ENCODE measurements at regions not wholly inside any gene's neighbourhood (a gene's known extent, or its start where the extent isn't known, plus 50 kb on each side); places are given as distances from the start of the nearest gene placed in this dataset.
"Not testable (repeated sequence)": the region's sequence is repeated elsewhere in the genome, so short reads cannot be mapped to it uniquely, and the experiment has no call there.

DNA sequence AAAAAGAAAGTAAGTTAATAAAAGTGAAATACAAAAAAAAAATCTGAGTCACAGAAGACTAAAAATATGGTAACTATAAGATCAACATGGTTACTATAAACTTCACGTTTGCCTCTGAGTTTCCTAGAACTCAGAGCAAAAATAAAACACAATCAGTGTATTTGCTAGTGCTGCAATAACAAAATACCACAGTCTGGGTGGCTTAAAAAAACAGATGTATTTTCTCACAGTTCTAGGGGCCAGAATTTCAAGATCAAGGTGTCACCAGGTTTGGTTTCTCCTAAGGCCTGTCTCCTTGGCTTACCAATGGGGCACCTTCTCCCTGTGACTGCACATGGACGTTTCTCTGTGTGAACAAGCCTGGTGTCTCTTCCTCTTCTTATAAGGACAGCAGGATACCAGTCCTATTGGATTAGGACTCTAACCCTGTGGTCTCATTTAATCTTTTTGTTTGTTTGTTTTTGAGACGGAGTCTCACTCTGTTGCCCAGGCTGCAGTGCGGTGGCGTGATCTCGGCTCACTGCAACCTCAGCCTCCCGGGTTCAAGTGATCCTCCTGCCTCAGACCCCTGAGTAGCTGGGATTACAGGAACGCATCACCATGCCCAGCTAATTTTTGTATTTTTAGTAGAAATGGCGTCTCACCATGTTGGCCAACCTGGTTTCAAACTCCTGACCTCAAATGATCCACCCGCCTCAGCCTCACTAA, 104.9 kb upstream of the LOC128125822 start:
- no peak for DNase-seq
- Histone ChIP-seq H3F3A (ENCODE audit: insufficient read depth, low read depth) (no peaks in the 10 kb centered on the region), H3K36me3 (ENCODE audit: low read depth) (no peaks in the 10 kb centered on the region), H3K27me3 (ENCODE audit: insufficient read depth, low read depth) (no peaks in the 10 kb centered on the region), H3K4me1 (replicated peaks; ENCODE audit: insufficient read depth) (no peaks in the 10 kb centered on the region), H3K4me2 (no peak overlapping the region), H3K79me2 (ENCODE audit: low read depth) (no peaks in the 10 kb centered on the region), H4K20me1 (ENCODE audit: insufficient read depth) (no peaks in the 10 kb centered on the region), H3K4me3 (no peak overlapping the region), H3K9me3 (ENCODE audit: insufficient read depth, low read depth) (no peaks in the 10 kb centered on the region), H3K27ac (no peak overlapping the region), H2AFZ (no peak overlapping the region), H3K9me2 (ENCODE audit: insufficient read depth) (no peaks in the 10 kb centered on the region)
- TF ChIP-seq EZH2 (IDR thresholded peaks at IDR 0.05; ENCODE audit: low read depth), result no peak
- TF ChIP-seq, protein P1, sequence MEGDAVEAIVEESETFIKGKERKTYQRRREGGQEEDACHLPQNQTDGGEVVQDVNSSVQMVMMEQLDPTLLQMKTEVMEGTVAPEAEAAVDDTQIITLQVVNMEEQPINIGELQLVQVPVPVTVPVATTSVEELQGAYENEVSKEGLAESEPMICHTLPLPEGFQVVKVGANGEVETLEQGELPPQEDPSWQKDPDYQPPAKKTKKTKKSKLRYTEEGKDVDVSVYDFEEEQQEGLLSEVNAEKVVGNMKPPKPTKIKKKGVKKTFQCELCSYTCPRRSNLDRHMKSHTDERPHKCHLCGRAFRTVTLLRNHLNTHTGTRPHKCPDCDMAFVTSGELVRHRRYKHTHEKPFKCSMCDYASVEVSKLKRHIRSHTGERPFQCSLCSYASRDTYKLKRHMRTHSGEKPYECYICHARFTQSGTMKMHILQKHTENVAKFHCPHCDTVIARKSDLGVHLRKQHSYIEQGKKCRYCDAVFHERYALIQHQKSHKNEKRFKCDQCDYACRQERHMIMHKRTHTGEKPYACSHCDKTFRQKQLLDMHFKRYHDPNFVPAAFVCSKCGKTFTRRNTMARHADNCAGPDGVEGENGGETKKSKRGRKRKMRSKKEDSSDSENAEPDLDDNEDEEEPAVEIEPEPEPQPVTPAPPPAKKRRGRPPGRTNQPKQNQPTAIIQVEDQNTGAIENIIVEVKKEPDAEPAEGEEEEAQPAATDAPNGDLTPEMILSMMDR (conservative IDR thresholded peaks at IDR 0.05), result no peak
- intact Hi-C loops (cut with micrococcal nuclease; ENCODE audit: unreplicated experiment), result no loop called here
- CTCF ChIA-PET, result no interaction called here
- POLR2A ChIA-PET (ENCODE audit: unreplicated experiment), result no interaction called here
- no TSS peak for BruUV-seq (replicated peaks)

DNA sequence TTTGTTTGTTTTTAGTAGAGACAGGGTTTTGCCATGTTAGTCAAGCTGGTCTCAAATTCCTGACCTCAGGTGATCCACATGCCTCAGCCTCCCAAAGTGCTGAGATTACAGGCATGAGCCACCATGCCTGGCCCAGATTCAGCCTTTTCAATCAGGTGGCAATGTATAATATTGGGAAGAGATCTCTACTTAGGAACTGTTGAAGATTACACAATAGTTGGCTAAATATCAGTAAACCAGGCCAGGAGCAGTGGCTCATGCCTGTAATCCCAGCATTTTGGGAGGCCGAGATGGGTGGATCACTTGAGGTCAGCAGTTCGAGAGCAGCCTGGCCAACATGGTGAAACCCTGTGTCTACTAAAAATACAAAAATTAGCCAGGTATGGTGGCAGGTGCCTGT, 101.1 kb upstream of the LOC128125822 start:
- H3F3A ChIP-seq (ENCODE audit: insufficient read depth, low read depth); BruUV-seq (replicated peaks); H3K79me2 ChIP-seq (ENCODE audit: low read depth); H2AFZ ChIP-seq; H3K4me2 ChIP-seq; intact Hi-C loops (cut with micrococcal nuclease; ENCODE audit: unreplicated experiment); H3K9me2 ChIP-seq (ENCODE audit: insufficient read depth); DNase-seq; H3K27me3 ChIP-seq (ENCODE audit: insufficient read depth, low read depth); H3K36me3 ChIP-seq (ENCODE audit: low read depth); POLR2A ChIA-PET (ENCODE audit: unreplicated experiment); H3K27ac ChIP-seq; CTCF ChIA-PET; H3K9me3 ChIP-seq (ENCODE audit: insufficient read depth, low read depth); H3K4me3 ChIP-seq; H4K20me1 ChIP-seq (ENCODE audit: insufficient read depth); H3K4me1 ChIP-seq (replicated peaks; ENCODE audit: insufficient read depth): not testable (repeated sequence)

DNA sequence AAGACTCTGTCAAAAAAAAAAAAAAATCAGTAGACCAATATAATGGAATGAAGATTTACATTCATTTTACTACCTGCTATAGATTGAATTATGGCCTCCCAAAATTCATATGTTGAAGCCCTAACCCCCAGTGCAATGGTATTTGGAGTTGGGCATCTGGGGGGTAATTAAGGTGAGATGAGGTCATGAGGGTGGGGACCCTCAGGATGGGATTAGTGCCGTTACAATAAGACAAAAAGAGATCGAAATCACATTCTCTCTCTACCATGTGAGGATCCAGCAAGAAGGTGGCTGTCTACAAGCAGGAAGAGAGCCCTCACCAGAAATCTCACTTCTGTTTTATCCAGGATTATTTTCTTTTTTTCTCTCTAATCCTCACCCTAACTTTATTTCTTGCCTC, 100.6 kb upstream of the LOC128125822 start:
- intact Hi-C loops (cut with micrococcal nuclease; ENCODE audit: unreplicated experiment), result no loop called here

More for the DNA sequence above, 100.6 kb upstream of the LOC128125822 start:
- ChIA-PET POLR2A (ENCODE audit: unreplicated experiment) (no interaction called here), CTCF (no interaction called here)
- Histone ChIP-seq H3K9me3 (ENCODE audit: insufficient read depth, low read depth) (no peaks in the 10 kb centered on the region), H2AFZ (no peak overlapping the region), H3F3A (ENCODE audit: insufficient read depth, low read depth) (no peaks in the 10 kb centered on the region), H3K4me2 (no peak overlapping the region), H3K9me2 (ENCODE audit: insufficient read depth) (no peaks in the 10 kb centered on the region), H3K4me3 (no peak overlapping the region), H3K79me2 (ENCODE audit: low read depth) (no peaks in the 10 kb centered on the region), H3K36me3 (ENCODE audit: low read depth) (no peaks in the 10 kb centered on the region), H3K27me3 (ENCODE audit: insufficient read depth, low read depth) (no peaks in the 10 kb centered on the region), H3K4me1 (replicated peaks; ENCODE audit: insufficient read depth) (no peaks in the 10 kb centered on the region), H3K27ac (no peak overlapping the region), H4K20me1 (ENCODE audit: insufficient read depth) (no peaks in the 10 kb centered on the region)
- no TSS peak for BruUV-seq (replicated peaks)
- no peak for TF ChIP-seq EZH2 (IDR thresholded peaks at IDR 0.05; ENCODE audit: low read depth)
- TF ChIP-seq, protein P1 (conservative IDR thresholded peaks at IDR 0.05), result no peak
- no peak for DNase-seq
